ENCODE measurements at regions not wholly inside any gene's neighbourhood (a gene's known extent, or its start where the extent isn't known, plus 50 kb on each side); places are given as distances from the start of the nearest gene placed in this dataset.

DNA sequence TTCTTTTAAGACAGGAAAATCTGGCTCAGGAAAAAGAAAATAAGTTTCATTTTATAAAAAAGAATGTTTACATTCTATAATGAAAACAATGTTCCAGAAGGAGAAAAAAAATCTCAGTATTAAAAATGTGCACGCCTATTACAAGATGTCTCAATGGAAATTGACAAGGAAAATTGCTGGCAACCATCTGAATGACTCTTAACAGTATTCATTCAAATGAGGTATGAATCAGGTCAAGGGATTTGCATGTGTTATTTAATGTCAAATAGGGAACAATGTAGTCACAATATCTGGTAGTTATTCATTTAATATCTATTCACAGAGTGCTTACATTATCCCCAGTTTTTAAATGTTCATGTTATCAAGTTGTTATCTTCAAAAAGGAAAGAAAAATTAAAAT is 208.4 kb upstream of the TRAM1L1 start:
- intact Hi-C loops (cut with DNase I; ENCODE audit: low total_unique reads): no loop called here
- no peaks in the 10 kb centered on the region for H3K27me3 ChIP-seq
- H3K27ac ChIP-seq: no peak overlapping the region
- 54 to 80% methylated on average over 1 of the region's 1 CpG for WGBS, 2 donors (ENCODE audit: low coverage in 1 of 2)
- H3K36me3 ChIP-seq: no peaks in the 10 kb centered on the region
- H3K4me1 ChIP-seq: no peaks in the 10 kb centered on the region
- in situ Hi-C loops (cut with MboI; ENCODE audit: low pct_ligation_motif_present in 1 of 4, low pct_unique_long_range_greater_than_20kb in 1 of 4, low sequenced_read_pairs in 3 of 4): no loop called here
- no peak for DNase-seq
- H3K4me3 ChIP-seq: no peak overlapping the region
- no peaks in the 10 kb centered on the region for H3K9me3 ChIP-seq
- TF ChIP-seq EP300 (IDR thresholded peaks at IDR 0.05; ENCODE audit: low read depth) (no peak), POLR2AphosphoS5 (IDR thresholded peaks at IDR 0.05) (no peak), POLR2A (IDR thresholded peaks at IDR 0.05) (no peak)
- TF ChIP-seq, protein P1, sequence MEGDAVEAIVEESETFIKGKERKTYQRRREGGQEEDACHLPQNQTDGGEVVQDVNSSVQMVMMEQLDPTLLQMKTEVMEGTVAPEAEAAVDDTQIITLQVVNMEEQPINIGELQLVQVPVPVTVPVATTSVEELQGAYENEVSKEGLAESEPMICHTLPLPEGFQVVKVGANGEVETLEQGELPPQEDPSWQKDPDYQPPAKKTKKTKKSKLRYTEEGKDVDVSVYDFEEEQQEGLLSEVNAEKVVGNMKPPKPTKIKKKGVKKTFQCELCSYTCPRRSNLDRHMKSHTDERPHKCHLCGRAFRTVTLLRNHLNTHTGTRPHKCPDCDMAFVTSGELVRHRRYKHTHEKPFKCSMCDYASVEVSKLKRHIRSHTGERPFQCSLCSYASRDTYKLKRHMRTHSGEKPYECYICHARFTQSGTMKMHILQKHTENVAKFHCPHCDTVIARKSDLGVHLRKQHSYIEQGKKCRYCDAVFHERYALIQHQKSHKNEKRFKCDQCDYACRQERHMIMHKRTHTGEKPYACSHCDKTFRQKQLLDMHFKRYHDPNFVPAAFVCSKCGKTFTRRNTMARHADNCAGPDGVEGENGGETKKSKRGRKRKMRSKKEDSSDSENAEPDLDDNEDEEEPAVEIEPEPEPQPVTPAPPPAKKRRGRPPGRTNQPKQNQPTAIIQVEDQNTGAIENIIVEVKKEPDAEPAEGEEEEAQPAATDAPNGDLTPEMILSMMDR (IDR thresholded peaks at IDR 0.05): no peak

DNA sequence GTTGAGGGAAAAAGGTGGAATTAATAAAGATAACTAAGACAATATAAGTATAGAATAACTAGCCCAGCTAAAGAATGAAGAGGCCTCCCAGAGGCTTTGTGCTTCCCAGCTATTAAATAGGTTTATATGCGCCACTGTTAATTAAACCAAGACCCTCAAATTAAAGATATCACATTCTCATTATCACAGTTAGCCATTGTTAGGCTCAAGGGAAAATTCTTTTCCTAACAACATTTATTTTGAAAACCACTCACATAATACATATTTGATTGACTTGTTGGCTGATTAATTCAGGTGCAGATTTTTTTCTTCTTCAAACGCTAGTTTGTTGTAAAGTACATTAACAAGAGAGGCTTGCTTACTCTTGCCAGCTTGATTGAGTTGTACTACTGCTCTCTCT is 216.8 kb upstream of the TRAM1L1 start:
- no peaks in the 10 kb centered on the region for H3K36me3 ChIP-seq
- intact Hi-C loops (cut with DNase I; ENCODE audit: low total_unique reads): no loop called here
- 66 to 84% methylated on average over 2 of the region's 2 CpGs for WGBS, 2 donors (ENCODE audit: low coverage in 1 of 2)

DNA sequence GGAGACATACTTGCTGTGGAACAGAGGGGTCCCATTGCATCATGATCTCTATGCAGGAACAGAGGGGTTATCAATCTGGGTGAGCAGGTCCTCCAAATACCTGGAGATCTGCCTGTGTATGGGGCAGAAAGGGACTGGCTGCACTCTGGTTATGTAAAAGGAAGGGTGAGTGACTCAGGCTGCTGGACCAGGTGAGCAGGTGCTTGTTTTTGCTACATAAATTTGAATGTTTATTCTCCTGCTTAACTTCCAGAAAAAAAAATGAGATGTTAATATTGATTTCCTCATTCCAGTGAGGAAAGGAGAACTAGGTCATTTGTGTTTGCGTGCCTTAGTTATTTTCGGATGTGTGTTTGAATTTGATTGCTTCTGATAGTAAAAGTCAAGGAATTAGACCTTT is 225.8 kb upstream of the TRAM1L1 start:
- Histone ChIP-seq H3K27ac (no peak overlapping the region), H3K27me3 (no peaks in the 10 kb centered on the region), H3K9me3 (no peaks in the 10 kb centered on the region), H3K4me1 (no peaks in the 10 kb centered on the region), H3K36me3 (no peaks in the 10 kb centered on the region), H3K4me3 (no peak overlapping the region)
- intact Hi-C loops (cut with DNase I; ENCODE audit: low total_unique reads): no loop called here
- 52 to 57% methylated on average over 2 of the region's 2 CpGs for WGBS, 2 donors (ENCODE audit: low coverage in 1 of 2)
- no peak for DNase-seq
- TF ChIP-seq EP300 (IDR thresholded peaks at IDR 0.05; ENCODE audit: low read depth) (no peak), POLR2A (IDR thresholded peaks at IDR 0.05) (no peak), POLR2AphosphoS5 (IDR thresholded peaks at IDR 0.05) (no peak)
- TF ChIP-seq, protein P1 (IDR thresholded peaks at IDR 0.05): no peak
- in situ Hi-C loops (cut with MboI; ENCODE audit: low pct_ligation_motif_present in 1 of 4, low pct_unique_long_range_greater_than_20kb in 1 of 4, low sequenced_read_pairs in 3 of 4): no loop called here

More for the DNA sequence above, 216.8 kb upstream of the TRAM1L1 start:
- H3K9me3 ChIP-seq: no peaks in the 10 kb centered on the region
- no peak for DNase-seq
- no peak overlapping the region for H3K4me3 ChIP-seq
- TF ChIP-seq POLR2AphosphoS5 (IDR thresholded peaks at IDR 0.05) (no peak), EP300 (IDR thresholded peaks at IDR 0.05; ENCODE audit: low read depth) (no peak), POLR2A (IDR thresholded peaks at IDR 0.05) (no peak)
- TF ChIP-seq, protein P1 (IDR thresholded peaks at IDR 0.05): no peak
- H3K27ac ChIP-seq: no peak overlapping the region
- no peaks in the 10 kb centered on the region for H3K4me1 ChIP-seq
- H3K27me3 ChIP-seq: no peaks in the 10 kb centered on the region
- in situ Hi-C loops (cut with MboI; ENCODE audit: low pct_ligation_motif_present in 1 of 4, low pct_unique_long_range_greater_than_20kb in 1 of 4, low sequenced_read_pairs in 3 of 4): no loop called here

GRCh38 chr4:117311989-117312388 is 226.6 kb upstream of the TRAM1L1 start:
- Histone ChIP-seq H3K27me3 (no peaks in the 10 kb centered on the region), H3K4me1 (no peaks in the 10 kb centered on the region), H3K36me3 (no peaks in the 10 kb centered on the region), H3K9me3 (no peaks in the 10 kb centered on the region), H3K4me3 (no peak overlapping the region), H3K27ac (no peak overlapping the region)
- WGBS, 2 donors (ENCODE audit: low coverage in 1 of 2): 78 to 97% methylated on average over 3 of the region's 3 CpGs
- intact Hi-C loops (cut with DNase I; ENCODE audit: low total_unique reads): no loop called here
- no peak for TF ChIP-seq EP300 (IDR thresholded peaks at IDR 0.05; ENCODE audit: low read depth)
- TF ChIP-seq POLR2AphosphoS5 (IDR thresholded peaks at IDR 0.05): no peak
- TF ChIP-seq, protein P1 (IDR thresholded peaks at IDR 0.05): no peak
- no peak for TF ChIP-seq POLR2A (IDR thresholded peaks at IDR 0.05)
- in situ Hi-C loops (cut with MboI; ENCODE audit: low pct_ligation_motif_present in 1 of 4, low pct_unique_long_range_greater_than_20kb in 1 of 4, low sequenced_read_pairs in 3 of 4): no loop called here
- DNase-seq: no peak

Measured in transverse colon (tissue), 4 donors.